ENCODE measurements at regions not wholly inside any gene's neighbourhood (a gene's known extent, or its start where the extent isn't known, plus 50 kb on each side); places are given as distances from the start of the nearest gene placed in this dataset.

DNA sequence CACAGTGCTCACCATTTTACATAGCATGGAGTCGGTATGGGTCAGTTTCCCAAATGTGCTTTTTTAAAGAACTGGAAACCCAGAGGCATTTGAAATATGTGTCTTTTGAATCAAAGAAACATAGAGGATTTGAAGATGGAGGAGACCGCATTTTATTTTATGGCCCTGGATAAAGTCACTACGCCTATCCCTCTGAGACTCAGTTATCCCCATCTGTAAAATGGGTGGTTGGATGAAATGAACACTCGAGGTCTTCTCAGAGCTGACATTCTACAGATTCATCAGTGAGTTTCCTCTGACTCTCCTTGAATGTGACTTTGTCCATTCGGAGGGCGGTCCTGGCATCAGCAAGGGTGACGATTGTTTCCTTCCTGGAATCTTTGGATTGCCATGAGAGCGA, 135.1 kb downstream of the MIAT start:
- Histone ChIP-seq H3K9ac (ENCODE audit: low read length) (no peak overlapping the region), H3K79me2 (ENCODE audit: low read length) (no peaks in the 10 kb centered on the region), H2AFZ (ENCODE audit: low read depth, low read length) (no peak overlapping the region), H3K4me3 (ENCODE audit: low read length) (no peak overlapping the region), H3K27me3 (ENCODE audit: low read depth, low read length) (no peaks in the 10 kb centered on the region), H4K20me1 (ENCODE audit: insufficient read depth, low read length) (no peaks in the 10 kb centered on the region), H3K9me3 (ENCODE audit: insufficient read depth, low read length) (no peaks in the 10 kb centered on the region), H3K4me1 (ENCODE audit: low read length) (no peaks in the 10 kb centered on the region), H3K4me2 (ENCODE audit: low read length) (no peak overlapping the region), H3K36me3 (replicated peaks; ENCODE audit: low read depth, low read length) (no peaks in the 10 kb centered on the region), H3K27ac (ENCODE audit: low read length) (no peak overlapping the region)
- TF ChIP-seq, protein P1, sequence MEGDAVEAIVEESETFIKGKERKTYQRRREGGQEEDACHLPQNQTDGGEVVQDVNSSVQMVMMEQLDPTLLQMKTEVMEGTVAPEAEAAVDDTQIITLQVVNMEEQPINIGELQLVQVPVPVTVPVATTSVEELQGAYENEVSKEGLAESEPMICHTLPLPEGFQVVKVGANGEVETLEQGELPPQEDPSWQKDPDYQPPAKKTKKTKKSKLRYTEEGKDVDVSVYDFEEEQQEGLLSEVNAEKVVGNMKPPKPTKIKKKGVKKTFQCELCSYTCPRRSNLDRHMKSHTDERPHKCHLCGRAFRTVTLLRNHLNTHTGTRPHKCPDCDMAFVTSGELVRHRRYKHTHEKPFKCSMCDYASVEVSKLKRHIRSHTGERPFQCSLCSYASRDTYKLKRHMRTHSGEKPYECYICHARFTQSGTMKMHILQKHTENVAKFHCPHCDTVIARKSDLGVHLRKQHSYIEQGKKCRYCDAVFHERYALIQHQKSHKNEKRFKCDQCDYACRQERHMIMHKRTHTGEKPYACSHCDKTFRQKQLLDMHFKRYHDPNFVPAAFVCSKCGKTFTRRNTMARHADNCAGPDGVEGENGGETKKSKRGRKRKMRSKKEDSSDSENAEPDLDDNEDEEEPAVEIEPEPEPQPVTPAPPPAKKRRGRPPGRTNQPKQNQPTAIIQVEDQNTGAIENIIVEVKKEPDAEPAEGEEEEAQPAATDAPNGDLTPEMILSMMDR (IDR thresholded peaks at IDR 0.05; ENCODE audit: low read depth, low read length): no peak
- TF ChIP-seq EZH2phosphoT487 (IDR thresholded peaks at IDR 0.05; ENCODE audit: low read depth): no peak

DNA sequence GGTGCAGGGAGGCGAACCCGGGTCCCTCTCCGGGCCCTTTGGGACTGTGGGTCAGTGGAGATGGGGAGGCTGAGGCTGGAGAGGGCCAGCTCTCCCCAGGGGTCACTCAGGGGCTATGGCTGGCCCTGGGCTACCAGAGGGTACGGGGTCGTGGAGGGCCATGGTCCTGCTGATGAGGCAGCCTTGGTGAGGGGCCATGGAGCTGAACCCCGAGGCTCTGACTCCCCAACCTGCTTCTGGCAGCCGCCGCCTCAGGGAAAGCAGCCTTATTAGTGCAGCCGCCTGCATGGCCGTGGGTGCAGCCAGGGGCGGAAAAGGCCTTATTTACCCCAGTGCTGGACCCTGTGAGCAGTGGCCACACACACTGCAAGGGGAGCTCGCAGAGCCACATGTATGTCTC, 139.4 kb downstream of the MIAT start:
- Histone ChIP-seq H3K4me1 (ENCODE audit: low read length) (no peaks in the 10 kb centered on the region), H3K27me3 (ENCODE audit: low read depth, low read length) (no peaks in the 10 kb centered on the region), H3K9ac (ENCODE audit: low read length) (no peak overlapping the region), H3K27ac (ENCODE audit: low read length) (no peak overlapping the region), H3K36me3 (replicated peaks; ENCODE audit: low read depth, low read length) (no peaks in the 10 kb centered on the region), H4K20me1 (ENCODE audit: insufficient read depth, low read length) (no peaks in the 10 kb centered on the region), H3K9me3 (ENCODE audit: insufficient read depth, low read length) (no peaks in the 10 kb centered on the region), H3K4me2 (ENCODE audit: low read length) (no peak overlapping the region), H3K4me3 (ENCODE audit: low read length) (no peak overlapping the region), H3K79me2 (ENCODE audit: low read length) (no peaks in the 10 kb centered on the region), H2AFZ (ENCODE audit: low read depth, low read length) (no peak overlapping the region)
- TF ChIP-seq, protein P1 (IDR thresholded peaks at IDR 0.05; ENCODE audit: low read depth, low read length): no peak
- no peak for TF ChIP-seq EZH2phosphoT487 (IDR thresholded peaks at IDR 0.05; ENCODE audit: low read depth)

DNA sequence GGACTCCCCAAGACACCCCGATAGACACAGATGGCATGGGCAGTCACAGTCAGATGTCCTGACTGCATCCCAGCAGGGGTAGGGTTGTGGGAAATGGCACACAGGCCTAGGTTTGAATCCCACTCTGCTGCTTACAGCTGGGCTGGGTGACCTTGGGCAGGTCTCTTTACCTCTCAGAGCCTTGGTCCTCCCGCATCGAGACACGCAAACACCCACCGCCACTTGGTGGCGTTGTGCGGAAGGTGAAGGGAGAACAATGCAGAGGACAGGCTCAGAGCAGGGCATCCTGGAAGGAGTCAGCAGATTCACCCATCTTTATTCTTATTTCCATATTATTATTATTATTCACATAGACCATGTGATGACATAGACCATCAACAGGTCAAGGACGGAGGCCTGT, 140.5 kb downstream of the MIAT start:
- TF ChIP-seq, protein P1 (IDR thresholded peaks at IDR 0.05; ENCODE audit: low read depth, low read length): peak; percentile 22; the same call in 1 of the 2 replicates
- TF ChIP-seq EZH2phosphoT487 (IDR thresholded peaks at IDR 0.05; ENCODE audit: low read depth): no peak
- Histone ChIP-seq H3K36me3 (replicated peaks; ENCODE audit: low read depth, low read length) (no peaks in the 10 kb centered on the region), H2AFZ (ENCODE audit: low read depth, low read length) (no peak overlapping the region), H3K27ac (ENCODE audit: low read length) (no peak overlapping the region), H4K20me1 (ENCODE audit: insufficient read depth, low read length) (no peaks in the 10 kb centered on the region), H3K79me2 (ENCODE audit: low read length) (no peaks in the 10 kb centered on the region), H3K4me1 (ENCODE audit: low read length) (no peaks in the 10 kb centered on the region), H3K9ac (ENCODE audit: low read length) (no peak overlapping the region), H3K4me2 (ENCODE audit: low read length) (no peak overlapping the region), H3K27me3 (ENCODE audit: low read depth, low read length) (no peaks in the 10 kb centered on the region), H3K4me3 (ENCODE audit: low read length) (no peak overlapping the region), H3K9me3 (ENCODE audit: insufficient read depth, low read length) (no peaks in the 10 kb centered on the region)

DNA sequence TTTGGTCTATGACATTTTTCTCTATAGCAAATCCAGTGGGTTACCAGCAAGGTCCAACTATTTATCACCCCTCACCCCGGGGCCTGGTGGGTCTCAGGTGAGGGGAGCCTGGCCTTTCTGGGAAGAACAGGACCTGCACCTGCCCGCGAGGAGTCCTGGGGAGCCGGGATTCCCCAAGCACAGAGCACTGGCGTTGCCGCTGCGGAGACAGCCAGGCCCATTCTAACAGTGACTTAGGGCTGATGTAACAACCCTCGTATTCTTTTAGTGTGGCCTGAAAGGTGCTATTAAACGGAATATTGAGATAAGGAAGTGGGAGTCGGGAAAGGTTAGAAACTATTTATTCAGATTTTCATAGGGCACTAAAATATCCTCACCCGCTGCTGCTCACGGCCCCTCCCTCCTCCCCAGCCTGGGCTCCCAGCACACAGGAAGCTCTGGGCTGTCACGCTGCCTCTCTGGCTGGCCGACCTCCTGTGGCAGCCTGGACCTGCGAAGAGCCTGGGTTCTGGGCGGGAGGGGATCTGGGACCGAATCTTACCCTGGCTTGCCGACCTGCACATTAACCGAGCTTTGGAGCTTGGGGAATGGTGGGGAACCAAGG, 141.2 kb downstream of the MIAT start:
- TF ChIP-seq, protein P1 (IDR thresholded peaks at IDR 0.05; ENCODE audit: low read depth, low read length): no peak
- TF ChIP-seq EZH2phosphoT487 (IDR thresholded peaks at IDR 0.05; ENCODE audit: low read depth): no peak
- Histone ChIP-seq H3K27me3 (ENCODE audit: low read depth, low read length) (peaks cover 1% of the 10 kb centered on the region; the same call in 1 of the 2 replicates), H3K79me2 (ENCODE audit: low read length) (no peaks in the 10 kb centered on the region), H3K4me1 (ENCODE audit: low read length) (no peaks in the 10 kb centered on the region), H4K20me1 (ENCODE audit: insufficient read depth, low read length) (no peaks in the 10 kb centered on the region), H3K27ac (ENCODE audit: low read length) (no peak overlapping the region), H3K36me3 (replicated peaks; ENCODE audit: low read depth, low read length) (no peaks in the 10 kb centered on the region), H3K4me3 (ENCODE audit: low read length) (no peak overlapping the region), H2AFZ (ENCODE audit: low read depth, low read length) (no peak overlapping the region), H3K4me2 (ENCODE audit: low read length) (no peak overlapping the region), H3K9ac (ENCODE audit: low read length) (no peak overlapping the region), H3K9me3 (ENCODE audit: insufficient read depth, low read length) (no peaks in the 10 kb centered on the region)
